Parathyroid adenoma (tissue), 2 donors: ENCODE measurements at regions not wholly inside any gene's neighbourhood (a gene's known extent, or its start where the extent isn't known, plus 50 kb on each side); places are given as distances from the start of the nearest gene placed in this dataset.
A peak's percentile ranks its signal among the peaks of the same experiment; 100 is the strongest.
"Not testable (repeated sequence)": the region's sequence is repeated elsewhere in the genome, so short reads cannot be mapped to it uniquely, and the experiment has no call there.

Experiments
- H2AFZ ChIP-seq: fragments of 300-600 bp; sonication (generic); one replicate; pipeline ENCODE4 v1.7.0; 2017; ENCODE audit warnings: antibody characterized with exemption, mild to moderate bottlenecking
- H3K27ac ChIP-seq: fragments of 300-600 bp; sonication (generic); one replicate; pipeline ENCODE4 v1.7.0; 2017
- H3K27me3 ChIP-seq: fragments of 300-600 bp; sonication (generic); one replicate; pipeline ENCODE4 v1.7.0; 2017; ENCODE audit warnings: low read length; ENCODE audit not compliant: control insufficient read depth, insufficient read depth
- H3K36me3 ChIP-seq: fragments of 300-600 bp; sonication (generic); one replicate; pipeline ENCODE4 v1.7.0; 2017; ENCODE audit warnings: low read length; ENCODE audit not compliant: control insufficient read depth, insufficient read depth
- H3K4me1 ChIP-seq: fragments of 300-600 bp; sonication (generic); one replicate; pipeline ENCODE4 v1.7.0; 2017; ENCODE audit warnings: control low read depth
- H3K4me2 ChIP-seq: fragments of 300-600 bp; sonication (generic); one replicate; pipeline ENCODE4 v1.7.0; 2017; ENCODE audit warnings: low read length
- H3K4me3 ChIP-seq: fragments of 300-600 bp; sonication (generic); one replicate; pipeline ENCODE4 v1.7.0; 2017; ENCODE audit warnings: low read depth, low read length
- H3K79me2 ChIP-seq: fragments of 300-600 bp; sonication (generic); one replicate; pipeline ENCODE4 v1.7.0; 2017; ENCODE audit warnings: control low read depth
- H3K9ac ChIP-seq: fragments of 300-600 bp; sonication (generic); one replicate; pipeline ENCODE4 v1.7.0; 2017; ENCODE audit warnings: mild to moderate bottlenecking
- H3K9me3 ChIP-seq: fragments of 300-600 bp; sonication (generic); one replicate; pipeline ENCODE4 v1.7.0; 2017; ENCODE audit warnings: low read length; ENCODE audit not compliant: control insufficient read depth
- CTCF ChIP-seq: fragments of 300-600 bp; sonication (generic); IDR thresholded peaks from one replicate; pipeline ENCODE4 v1.7.0; 2017; ENCODE audit warnings: antibody characterized with exemption, mild to moderate bottlenecking
- donor health status: primary hyperparathyroidism.

- Histone ChIP-seq H3K4me1 (peaks cover 10% of the 10 kb centered on the region), H3K4me2 (no peak overlapping the region), H3K27me3 (no peaks in the 10 kb centered on the region), H3K4me3 (no peak overlapping the region), H3K27ac (no peak overlapping the region), H3K9ac (no peak overlapping the region), H3K36me3 (no peaks in the 10 kb centered on the region), H3K79me2 (no peaks in the 10 kb centered on the region), H3K9me3 (no peaks in the 10 kb centered on the region), H2AFZ (no peak overlapping the region)
- no peak for TF ChIP-seq CTCF
Observed at GRCh38 chr10:32140403-32140802, 84.2 kb upstream of the KIF5B start.

GRCh38 chr10:32139223-32140073, 83.2 kb upstream of the KIF5B start:
- H2AFZ ChIP-seq = peak overlapping the region; percentile 65
- peak overlapping the region; percentile 28 for H3K4me3 ChIP-seq
- peak overlapping the region; percentile 64 for H3K27ac ChIP-seq
- H3K4me2 ChIP-seq = no peak overlapping the region
- peak; percentile 17 for TF ChIP-seq CTCF
- no peaks in the 10 kb centered on the region for H3K79me2 ChIP-seq
- peaks cover 10% of the 10 kb centered on the region for H3K4me1 ChIP-seq
- no peak overlapping the region for H3K9ac ChIP-seq
- no peaks in the 10 kb centered on the region for H3K9me3 ChIP-seq
- H3K27me3 ChIP-seq = no peaks in the 10 kb centered on the region
- no peaks in the 10 kb centered on the region for H3K36me3 ChIP-seq

GRCh38 chr10:32136927-32137326, 80.7 kb upstream of the KIF5B start:
- not testable (repeated sequence) for H3K9ac ChIP-seq, H3K79me2 ChIP-seq, H3K27me3 ChIP-seq, H3K9me3 ChIP-seq, H3K4me1 ChIP-seq, H3K36me3 ChIP-seq, H3K27ac ChIP-seq, H3K4me3 ChIP-seq, H2AFZ ChIP-seq, H3K4me2 ChIP-seq

GRCh38 chr10:32135796-32136195, 79.6 kb upstream of the KIF5B start:
- not testable (repeated sequence) for H3K36me3 ChIP-seq, H3K9me3 ChIP-seq, H3K27me3 ChIP-seq, H3K4me1 ChIP-seq, H3K79me2 ChIP-seq, H3K27ac ChIP-seq, H3K9ac ChIP-seq, H3K4me2 ChIP-seq, H3K4me3 ChIP-seq, H2AFZ ChIP-seq

GRCh38 chr10:32132357-32132946, 76.2 kb upstream of the KIF5B start:
- no peak for TF ChIP-seq CTCF
- H2AFZ ChIP-seq = no peak overlapping the region
- no peaks in the 10 kb centered on the region for H3K36me3 ChIP-seq
- no peaks in the 10 kb centered on the region for H3K27me3 ChIP-seq
- no peak overlapping the region for H3K9ac ChIP-seq
- no peak overlapping the region for H3K4me2 ChIP-seq
- H3K79me2 ChIP-seq = no peaks in the 10 kb centered on the region
- no peak overlapping the region for H3K4me3 ChIP-seq
- H3K27ac ChIP-seq = no peak overlapping the region
- H3K4me1 ChIP-seq = no peaks in the 10 kb centered on the region
- H3K9me3 ChIP-seq = no peaks in the 10 kb centered on the region
